ENCODE measurements at regions not wholly inside any gene's neighbourhood (a gene's known extent, or its start where the extent isn't known, plus 50 kb on each side); places are given as distances from the start of the nearest gene placed in this dataset.
"Not testable (repeated sequence)": the region's sequence is repeated elsewhere in the genome, so short reads cannot be mapped to it uniquely, and the experiment has no call there.

DNA sequence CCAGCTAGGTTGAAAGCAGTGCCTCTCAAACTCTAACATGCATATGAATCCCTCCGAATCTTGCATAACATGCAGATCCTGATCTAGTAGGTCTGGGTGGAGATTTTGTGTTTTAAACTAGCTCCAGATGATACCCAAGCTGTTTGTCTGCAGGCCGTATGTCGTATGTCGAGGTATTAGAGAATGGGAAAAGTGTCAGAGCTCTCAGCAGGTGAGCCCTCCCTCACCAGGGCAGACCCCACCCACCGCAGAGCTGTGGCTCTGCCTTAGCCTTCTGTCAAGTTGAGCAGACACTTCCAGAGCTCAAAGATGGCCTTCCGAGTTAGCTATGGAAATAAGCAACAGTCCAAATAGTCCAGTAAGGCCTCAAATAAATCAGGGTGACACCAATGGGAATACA is 83.2 kb upstream of the MAP3K1 start:
- no peak overlapping the region for H3K4me3 Mint-ChIP-seq
- Histone ChIP-seq H3K4me1 (ENCODE audit: insufficient read depth, low read length) (peaks cover 11% of the 10 kb centered on the region; the same call in 1 of the 2 replicates), H2BK20ac (ENCODE audit: low read depth, low read length, poor library complexity, severe bottlenecking) (no peak overlapping the region), H2AK5ac (ENCODE audit: insufficient read length, low read length) (no peak overlapping the region), H3K23me2 (ENCODE audit: insufficient read length, low read depth, low read length, poor library complexity, severe bottlenecking) (no peaks in the 10 kb centered on the region), H2BK120ac (ENCODE audit: low read depth, low read length, poor library complexity, severe bottlenecking) (no peak overlapping the region), H3K79me2 (ENCODE audit: insufficient read depth, low read length) (no peaks in the 10 kb centered on the region), H3K27ac (ENCODE audit: insufficient read length, low read depth, low read length) (no peak overlapping the region), H3T11ph (ENCODE audit: low read length) (no peak overlapping the region), H2BK5ac (ENCODE audit: insufficient read length, low read length) (no peak overlapping the region), H2AFZ (ENCODE audit: low read length) (no peak overlapping the region), H4K91ac (ENCODE audit: insufficient read length, low read depth, low read length) (no peak overlapping the region), H2BK12ac (ENCODE audit: insufficient read length, low read depth, low read length) (no peak overlapping the region), H2BK15ac (ENCODE audit: low read depth, low read length) (no peak overlapping the region), H4K5ac (ENCODE audit: insufficient read length, low read depth, low read length) (no peak overlapping the region), H3K4me2 (ENCODE audit: insufficient read depth, insufficient read length, low read length) (no peak overlapping the region), H3K79me1 (ENCODE audit: insufficient read depth, low read depth, low read length, poor library complexity, severe bottlenecking) (no peaks in the 10 kb centered on the region), H3K4ac (ENCODE audit: low read depth, low read length) (no peak overlapping the region), H3K23ac (ENCODE audit: insufficient read length, low read depth, low read length) (no peak overlapping the region), H4K20me1 (ENCODE audit: control insufficient read depth, insufficient read depth, insufficient read length) (no peaks in the 10 kb centered on the region), H3K18ac (ENCODE audit: insufficient read length, low read depth, low read length) (no peak overlapping the region), H3K56ac (ENCODE audit: insufficient read length, low read depth, low read length) (no peak overlapping the region), H4K8ac (replicated peaks; ENCODE audit: insufficient read length, low read depth, low read length) (no peak overlapping the region), H3K14ac (ENCODE audit: insufficient read depth, low read length) (no peak overlapping the region), H3K27me3 (ENCODE audit: insufficient read depth, low read length) (no peaks in the 10 kb centered on the region), H3K9me3 (ENCODE audit: control insufficient read depth, low read depth, low read length) (no peaks in the 10 kb centered on the region), H3K9ac (ENCODE audit: extremely low read depth, insufficient read length, low read length) (no peak overlapping the region)
- H3K27ac Mint-ChIP-seq, result no peak overlapping the region
- no peak for DNase-seq
- peaks cover 0 to 2% of the 10 kb centered on the region in 2 experiments; a peak in 1 of 5 replicates for H3K9me3 Mint-ChIP-seq
- TF ChIP-seq CTCF (conservative IDR thresholded peaks at IDR 0.05), result no peak
- no CpG with 5 or more reads among the region's 6 CpGs for WGBS (ENCODE audit: extremely low coverage, insufficient read length, low lambda C conversion rate)
- H3K4me1 Mint-ChIP-seq, result peaks cover 27 to 38% of the 10 kb centered on the region in 2 experiments
- H3K36me3 Mint-ChIP-seq (ENCODE audit: insufficient read depth in 1 of 3, low read depth in 3 of 3), result no peaks in the 10 kb centered on the region
- H3K27me3 Mint-ChIP-seq (ENCODE audit: low read depth), result no peaks in the 10 kb centered on the region

GRCh38 chr5:56731473-56731872 is 83.9 kb upstream of the MAP3K1 start:
- H2BK20ac ChIP-seq (ENCODE audit: low read depth, low read length, poor library complexity, severe bottlenecking); H2AK5ac ChIP-seq (ENCODE audit: insufficient read length, low read length); H3K4ac ChIP-seq (ENCODE audit: low read depth, low read length); H3K18ac ChIP-seq (ENCODE audit: insufficient read length, low read depth, low read length); H2BK120ac ChIP-seq (ENCODE audit: low read depth, low read length, poor library complexity, severe bottlenecking); H4K20me1 ChIP-seq (ENCODE audit: control insufficient read depth, insufficient read depth, insufficient read length); H3K36me3 Mint-ChIP-seq (ENCODE audit: insufficient read depth in 1 of 3, low read depth in 3 of 3); H3K27ac ChIP-seq (ENCODE audit: insufficient read length, low read depth, low read length); H4K91ac ChIP-seq (ENCODE audit: insufficient read length, low read depth, low read length); H3K9ac ChIP-seq (ENCODE audit: extremely low read depth, insufficient read length, low read length); H3K9me3 ChIP-seq (ENCODE audit: control insufficient read depth, low read depth, low read length); H3K23me2 ChIP-seq (ENCODE audit: insufficient read length, low read depth, low read length, poor library complexity, severe bottlenecking); H3K79me1 ChIP-seq (ENCODE audit: insufficient read depth, low read depth, low read length, poor library complexity, severe bottlenecking); H3T11ph ChIP-seq (ENCODE audit: low read length); H4K5ac ChIP-seq (ENCODE audit: insufficient read length, low read depth, low read length); H2AFZ ChIP-seq (ENCODE audit: low read length); H2BK15ac ChIP-seq (ENCODE audit: low read depth, low read length); DNase-seq; H3K56ac ChIP-seq (ENCODE audit: insufficient read length, low read depth, low read length); H3K14ac ChIP-seq (ENCODE audit: insufficient read depth, low read length); H3K27me3 Mint-ChIP-seq (ENCODE audit: low read depth); H3K79me2 ChIP-seq (ENCODE audit: insufficient read depth, low read length); H3K9me3 Mint-ChIP-seq; H3K4me2 ChIP-seq (ENCODE audit: insufficient read depth, insufficient read length, low read length); H4K8ac ChIP-seq (replicated peaks; ENCODE audit: insufficient read length, low read depth, low read length); H3K4me3 Mint-ChIP-seq; H2BK12ac ChIP-seq (ENCODE audit: insufficient read length, low read depth, low read length); H3K27ac Mint-ChIP-seq; H3K23ac ChIP-seq (ENCODE audit: insufficient read length, low read depth, low read length); H2BK5ac ChIP-seq (ENCODE audit: insufficient read length, low read length); H3K27me3 ChIP-seq (ENCODE audit: insufficient read depth, low read length): not testable (repeated sequence)
- no CpG with 5 or more reads among the region's 2 CpGs for WGBS (ENCODE audit: extremely low coverage, insufficient read length, low lambda C conversion rate)
- peaks cover 11% of the 10 kb centered on the region; the same call in 1 of the 2 replicates for H3K4me1 ChIP-seq (ENCODE audit: insufficient read depth, low read length)
- H3K4me1 Mint-ChIP-seq, result peaks cover 27 to 33% of the 10 kb centered on the region in 2 experiments

Measured in H9 (cell line).